Trophoblast cell (in vitro differentiated cells and primary cell): ENCODE measurements at regions not wholly inside any gene's neighbourhood (a gene's known extent, or its start where the extent isn't known, plus 50 kb on each side); places are given as distances from the start of the nearest gene placed in this dataset.
"Not testable (repeated sequence)": the region's sequence is repeated elsewhere in the genome, so short reads cannot be mapped to it uniquely, and the experiment has no call there.

ENCODE experiments used
- DNase-seq, 2 donors: peaks; one replicate each; pipeline ENCODE4 v3.0.0-alpha.2; 2016
- H2AFZ ChIP-seq: 2 replicates; pipeline ENCODE4 v1.6.1; 2013; ENCODE audit warnings: low read length, moderate library complexity, mild to moderate bottlenecking; ENCODE audit not compliant: insufficient read depth, poor library complexity
- H2AK5ac ChIP-seq: 2 replicates; pipeline ENCODE4 v1.6.1; 2013; ENCODE audit warnings: mild to moderate bottlenecking, low read length
- H2BK120ac ChIP-seq: 2 replicates; pipeline ENCODE4 v1.6.1; 2013; ENCODE audit warnings: low read length, mild to moderate bottlenecking, moderate library complexity; ENCODE audit not compliant: insufficient read depth, poor library complexity
- H2BK12ac ChIP-seq: 2 replicates; pipeline ENCODE4 v1.6.1; 2013; ENCODE audit warnings: mild to moderate bottlenecking, low read length, moderate library complexity
- H2BK5ac ChIP-seq: 2 replicates; pipeline ENCODE4 v1.6.1; 2013; ENCODE audit warnings: low read length, low read depth, moderate library complexity, mild to moderate bottlenecking; ENCODE audit not compliant: poor library complexity
- H3K14ac ChIP-seq: 2 replicates; pipeline ENCODE4 v1.6.1; 2013; ENCODE audit warnings: mild to moderate bottlenecking, low read length
- H3K18ac ChIP-seq: 2 replicates; pipeline ENCODE4 v1.6.1; 2013; ENCODE audit warnings: mild to moderate bottlenecking, low read length
- H3K23ac ChIP-seq: 2 replicates; pipeline ENCODE4 v1.6.1; 2013; ENCODE audit warnings: low read length
- H3K27ac ChIP-seq: 2 replicates; pipeline ENCODE4 v1.5.1; 2013; ENCODE audit warnings: low read depth, mild to moderate bottlenecking, inconsistent platforms, low read length, moderate library complexity
- H3K27me3 ChIP-seq: 2 replicates; pipeline ENCODE4 v1.6.1; 2013; ENCODE audit warnings: inconsistent platforms, mild to moderate bottlenecking, low read length, moderate library complexity; ENCODE audit not compliant: insufficient read depth
- H3K36me3 ChIP-seq, 2 experiments: 1 replicate in 1 of 2; 2 replicates in 1 of 2; pipeline ENCODE4 v1.6.1; 2013; ENCODE audit warnings: low read length in 2 of 2, mild to moderate bottlenecking in 2 of 2, moderate library complexity in 1 of 2; ENCODE audit not compliant: insufficient read depth in 2 of 2, control insufficient read depth in 1 of 2
- H3K4ac ChIP-seq: 2 replicates; pipeline ENCODE4 v1.6.1; 2013; ENCODE audit warnings: low read depth, mild to moderate bottlenecking, low read length, moderate library complexity
- H3K4me1 ChIP-seq, 2 experiments: 1 replicate in 1 of 2; 2 replicates in 1 of 2; pipeline ENCODE4 v1.6.1; 2013; ENCODE audit warnings: low read length in 2 of 2, mild to moderate bottlenecking in 2 of 2, moderate library complexity in 1 of 2; ENCODE audit not compliant: insufficient read depth in 2 of 2, control insufficient read depth in 1 of 2
- H3K4me2 ChIP-seq: 2 replicates; pipeline ENCODE4 v1.6.1; 2013; ENCODE audit warnings: inconsistent platforms, mild to moderate bottlenecking, low read length, moderate library complexity
- H3K4me3 ChIP-seq: 2 replicates; pipeline ENCODE4 v1.5.1; 2013; ENCODE audit warnings: mild to moderate bottlenecking, low read depth, low read length, inconsistent platforms
- H3K79me1 ChIP-seq: one replicate; pipeline ENCODE4 v1.6.1; 2013; ENCODE audit warnings: low read length
- H3K79me2 ChIP-seq: 2 replicates; pipeline ENCODE4 v1.6.1; 2013; ENCODE audit warnings: low read length, mild to moderate bottlenecking; ENCODE audit not compliant: control insufficient read depth, insufficient read depth, poor library complexity
- H3K9ac ChIP-seq: 2 replicates; pipeline ENCODE4 v1.6.1; 2013; ENCODE audit warnings: mild to moderate bottlenecking, low read length
- H3K9me3 ChIP-seq: 2 replicates; pipeline ENCODE4 v1.6.1; 2013; ENCODE audit warnings: low read depth, mild to moderate bottlenecking, control low read depth, inconsistent platforms, low read length; ENCODE audit not compliant: insufficient read depth
- H4K12ac ChIP-seq: 2 replicates; pipeline ENCODE4 v1.6.1; 2013; ENCODE audit warnings: low read depth, mild to moderate bottlenecking, low read length, moderate library complexity
- H4K8ac ChIP-seq: 2 replicates; pipeline ENCODE4 v1.6.1; 2013; ENCODE audit warnings: low read depth, mild to moderate bottlenecking, low read length, moderate library complexity
- H4K91ac ChIP-seq: one replicate; pipeline ENCODE4 v1.6.1; 2013; ENCODE audit warnings: low read depth, mild to moderate bottlenecking, low read length, moderate library complexity
- WGBS: extraction: QIAGEN DNeasy Blood & Tissue Kit; methylation state at CpG from one replicate; pipeline ENCODE4 v1.1.7; 2013; ENCODE audit warnings: missing lambda C conversion rate; ENCODE audit not compliant: insufficient read length, insufficient coverage; ENCODE audit errors: extremely low coverage; 5-methylcytosine and 5-hydroxymethylcytosine counted together

DNA sequence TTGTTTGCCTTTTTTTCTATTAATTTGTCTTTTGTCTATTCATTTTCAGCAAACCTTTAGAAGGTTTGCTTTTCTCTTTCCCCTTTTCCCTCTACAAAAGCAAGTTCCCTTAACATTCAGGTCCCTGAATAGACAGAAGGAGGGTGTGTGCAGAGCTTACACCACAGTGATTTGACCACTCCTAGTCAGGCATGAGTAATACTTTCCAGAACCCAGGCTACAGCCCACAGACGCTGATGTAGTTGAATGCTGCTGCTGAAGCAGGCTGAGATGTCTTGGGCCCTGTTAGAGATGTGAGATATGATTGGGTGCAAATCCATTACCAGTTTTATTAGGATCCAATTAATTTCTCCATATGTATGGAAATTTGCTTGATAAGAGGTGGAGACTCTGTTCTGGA is 1191.4 kb downstream of the RPIA start:
- not testable (repeated sequence) for H2BK5ac ChIP-seq, H3K4me2 ChIP-seq, H4K91ac ChIP-seq, H3K4me3 ChIP-seq, H2AK5ac ChIP-seq, H3K9ac ChIP-seq, H2BK120ac ChIP-seq, H4K12ac ChIP-seq, H4K8ac ChIP-seq, H3K27ac ChIP-seq, H3K23ac ChIP-seq, H2BK12ac ChIP-seq, H3K27me3 ChIP-seq, H3K4ac ChIP-seq, H3K79me1 ChIP-seq, H2AFZ ChIP-seq, H3K4me1 ChIP-seq, H3K9me3 ChIP-seq, H3K36me3 ChIP-seq, H3K79me2 ChIP-seq, DNase-seq, H3K18ac ChIP-seq, H3K14ac ChIP-seq
- no CpG with 5 or more reads among the region's 1 CpG for WGBS

DNA sequence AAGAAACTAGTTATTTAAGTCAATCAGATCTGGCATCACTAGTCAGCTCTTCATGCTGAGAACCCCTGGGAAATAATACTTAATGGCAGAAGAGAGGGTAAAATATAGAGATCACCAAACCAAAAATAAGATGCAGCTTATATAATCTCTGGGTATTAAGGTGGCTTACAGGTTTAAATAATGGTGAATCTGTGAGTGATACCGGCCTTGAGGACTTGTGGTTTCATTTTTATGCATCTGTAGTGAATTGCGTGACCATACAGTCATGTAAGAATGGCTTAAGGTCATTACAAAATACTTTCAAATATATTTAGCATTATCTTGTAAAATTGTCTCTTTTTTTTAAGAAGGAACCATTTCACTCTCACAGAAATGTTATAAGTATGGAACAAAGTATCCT is 1192.2 kb downstream of the RPIA start:
- H3K4me1 ChIP-seq, H3K4ac ChIP-seq, H3K79me1 ChIP-seq, H3K18ac ChIP-seq, H3K14ac ChIP-seq, DNase-seq, H3K4me3 ChIP-seq, H4K8ac ChIP-seq, H3K79me2 ChIP-seq, H2BK120ac ChIP-seq, H3K36me3 ChIP-seq, H2BK12ac ChIP-seq, H2BK5ac ChIP-seq, H3K9ac ChIP-seq, H3K27me3 ChIP-seq, H2AK5ac ChIP-seq, H3K23ac ChIP-seq, H4K12ac ChIP-seq, H4K91ac ChIP-seq, H2AFZ ChIP-seq, H3K27ac ChIP-seq, H3K9me3 ChIP-seq, H3K4me2 ChIP-seq: not testable (repeated sequence)
- WGBS, result no CpG with 5 or more reads among the region's 2 CpGs

DNA sequence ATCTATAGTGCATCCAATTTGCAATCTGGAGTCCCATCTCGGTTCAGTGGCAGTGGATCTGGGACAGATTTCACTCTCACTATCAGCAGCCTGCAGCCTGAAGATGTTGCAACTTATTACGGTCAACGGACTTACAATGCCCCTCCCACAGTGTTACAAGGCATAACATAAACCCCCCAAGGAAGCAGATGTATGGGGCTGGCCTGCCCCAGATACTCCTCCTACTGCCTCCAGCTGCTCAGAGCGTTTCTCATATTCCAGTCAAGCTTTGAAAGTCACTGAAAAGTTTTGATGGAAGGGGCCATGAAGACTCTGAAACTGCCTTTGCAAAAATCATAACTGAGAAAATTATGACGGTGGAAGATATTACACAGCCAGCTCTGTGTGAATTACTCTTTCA is 1193.6 kb downstream of the RPIA start:
- not testable (repeated sequence) for H3K14ac ChIP-seq, H4K8ac ChIP-seq, H3K4me2 ChIP-seq, H4K91ac ChIP-seq, H3K4ac ChIP-seq, H2BK120ac ChIP-seq, H2AK5ac ChIP-seq, H3K27ac ChIP-seq, H3K79me2 ChIP-seq, H3K79me1 ChIP-seq, H2BK12ac ChIP-seq, H4K12ac ChIP-seq, H3K9me3 ChIP-seq, H3K4me3 ChIP-seq, H3K18ac ChIP-seq, H3K9ac ChIP-seq, H3K4me1 ChIP-seq, H3K23ac ChIP-seq, H3K27me3 ChIP-seq, H2AFZ ChIP-seq, H3K36me3 ChIP-seq, DNase-seq, H2BK5ac ChIP-seq
- no CpG with 5 or more reads among the region's 5 CpGs for WGBS

DNA sequence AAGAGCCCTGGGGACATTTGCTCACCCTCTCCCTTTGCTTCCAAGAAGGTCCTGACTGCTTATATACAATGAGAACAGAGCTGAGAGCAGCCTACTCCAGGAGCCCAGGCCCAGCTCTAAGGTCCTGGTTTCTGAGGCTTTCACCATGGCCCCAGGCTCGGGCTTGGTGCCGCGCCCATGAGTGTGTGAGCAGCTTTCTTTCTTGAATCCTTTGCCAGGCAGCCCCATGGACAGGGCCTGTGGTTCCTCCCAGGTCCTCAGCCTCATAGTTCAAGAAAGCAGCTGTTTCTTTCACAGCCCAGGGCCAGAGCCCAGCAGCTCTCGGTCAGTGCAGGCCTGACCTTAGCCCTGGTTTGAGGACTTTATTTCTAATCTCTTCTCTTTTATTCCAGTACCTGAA is 1197.2 kb downstream of the RPIA start:
- H3K79me2 ChIP-seq, H3K9me3 ChIP-seq, H3K4me2 ChIP-seq, H2AFZ ChIP-seq, H3K23ac ChIP-seq, H2AK5ac ChIP-seq, H2BK12ac ChIP-seq, H3K4me3 ChIP-seq, H3K9ac ChIP-seq, H4K91ac ChIP-seq, H3K27ac ChIP-seq, H3K18ac ChIP-seq, H4K8ac ChIP-seq, H3K36me3 ChIP-seq, H3K4me1 ChIP-seq, H2BK120ac ChIP-seq, H3K14ac ChIP-seq, H3K4ac ChIP-seq, H3K79me1 ChIP-seq, H3K27me3 ChIP-seq, H2BK5ac ChIP-seq, H4K12ac ChIP-seq, DNase-seq: not testable (repeated sequence)
- WGBS, result no CpG with 5 or more reads among the region's 4 CpGs
